Prostate gland (tissue), 2 donors: ENCODE measurements at regions not wholly inside any gene's neighbourhood (a gene's known extent, or its start where the extent isn't known, plus 50 kb on each side); places are given as distances from the start of the nearest gene placed in this dataset.

Experiments used
- DNase-seq: peaks from one replicate; pipeline ENCODE4 v3.0.0-alpha.2; 2019; ENCODE audit warnings: low spot score
- H3K27ac ChIP-seq, 2 donors: fragments of 200-600 bp; sonication (generic); 2 replicates each; pipeline ENCODE4 v1.5.1; 2017 to 2019
- H3K27me3 ChIP-seq: fragments of 200-600 bp; sonication (generic); replicated peaks from 2 replicates; pipeline ENCODE4 v1.5.1; 2019; ENCODE audit not compliant: insufficient read depth
- H3K36me3 ChIP-seq, 2 donors: fragments of 200-600 bp; sonication (generic); 1 replicate in 1 of 2; 2 replicates in 1 of 2; pipeline versions ENCODE4 v1.5.1 to v1.8.1; 2017 to 2019
- H3K4me1 ChIP-seq: fragments of 200-600 bp; sonication (generic); replicated peaks from 2 replicates; pipeline ENCODE4 v1.5.1; 2019
- H3K4me3 ChIP-seq, 2 donors: fragments of 200-600 bp; sonication (generic); 2 replicates each; pipeline ENCODE4 v1.5.1; 2017 to 2019
- H3K9me3 ChIP-seq: fragments of 200-600 bp; sonication (generic); 2 replicates; pipeline ENCODE4 v1.5.1; 2017
- CTCF ChIP-seq, 4 experiments: fragments of 200-600 bp in 2 of 4; fragments of 450-650 bp in 2 of 4; sonication (generic) in 2 of 4; IDR thresholded peaks; 1 replicate in 3 of 4; 2 replicates in 1 of 4; pipeline ENCODE4 v1.5.1; 2016 to 2019; ENCODE audit warnings: antibody characterized with exemption in 4 of 4, mild to moderate bottlenecking in 2 of 4, moderate library complexity in 2 of 4
- POLR2A ChIP-seq: fragments of 450-650 bp; IDR thresholded peaks from one replicate; pipeline ENCODE4 v1.6.1; 2016; ENCODE audit warnings: antibody characterized with exemption, mild to moderate bottlenecking
- POLR2AphosphoS5 ChIP-seq: sonication (generic); formaldehyde crosslinking; IDR thresholded peaks from one replicate; pipeline ENCODE4 v1.6.1; 2017; ENCODE audit warnings: antibody characterized with exemption
- WGBS: methylation state at CpG from one replicate; pipeline ENCODE4 v1.1.5; 2018; 5-methylcytosine and 5-hydroxymethylcytosine counted together
- intact Hi-C: fragments of 100-400 bp; cut with DNase I; formaldehyde crosslinking; loops from one replicate; pipeline ENCODE4 v1.14.2; 2022

GRCh38 chr6:106005013-106005412 lies 81.1 kb upstream of the PRDM1 start:
- H3K27me3 ChIP-seq, result no peaks in the 10 kb centered on the region
- TF ChIP-seq POLR2A (no peak), CTCF (IDR thresholded peaks at IDR 0.05) (no peak), POLR2AphosphoS5 (no peak)
- WGBS, result 93% methylated on average over 1 of the region's 1 CpG
- H3K4me1 ChIP-seq, result no peaks in the 10 kb centered on the region
- DNase-seq, result no peak
- intact Hi-C loops, result no loop called here
- no peak overlapping the region for H3K4me3 ChIP-seq
- H3K36me3 ChIP-seq, result no peaks in the 10 kb centered on the region
- H3K27ac ChIP-seq, result no peak overlapping the region
- H3K9me3 ChIP-seq, result no peaks in the 10 kb centered on the region

DNA sequence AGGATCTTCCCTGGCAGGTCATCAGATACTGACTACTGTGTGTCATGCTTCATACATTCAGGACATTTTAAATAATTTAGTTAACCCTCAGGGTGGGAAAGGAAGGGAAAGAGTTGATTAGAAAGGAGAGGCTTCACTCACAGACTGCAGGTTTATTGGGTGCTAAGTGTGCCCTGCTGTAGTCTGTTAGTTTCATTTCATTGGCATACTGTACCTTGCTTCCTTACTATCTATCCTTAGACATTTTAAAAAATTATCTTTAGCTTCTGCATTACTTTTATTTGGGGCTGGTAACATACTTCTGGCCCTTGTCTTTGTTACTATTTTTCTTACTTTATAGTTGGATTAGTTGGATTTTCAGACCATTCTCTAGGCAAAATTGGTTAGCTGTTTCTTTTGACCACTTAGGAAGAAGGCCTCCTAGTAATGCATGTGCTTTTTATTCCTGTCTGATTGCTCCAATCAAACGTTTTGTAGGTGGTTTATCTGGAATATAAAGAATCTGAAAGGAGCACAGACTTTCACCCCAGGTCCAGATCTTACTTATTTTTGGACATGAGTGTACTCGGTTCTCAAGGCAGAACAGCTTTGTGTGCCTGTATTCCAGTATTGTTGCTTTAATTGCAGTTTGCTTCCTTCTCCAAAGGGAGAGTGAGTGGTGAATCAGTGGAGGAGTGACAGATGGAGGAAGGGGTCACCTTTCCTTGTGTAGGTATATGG lies 82.7 kb upstream of the PRDM1 start:
- H3K36me3 ChIP-seq, result no peaks in the 10 kb centered on the region
- no peak for DNase-seq
- no peaks in the 10 kb centered on the region for H3K27me3 ChIP-seq
- WGBS, result 40% methylated on average over 2 of the region's 2 CpGs
- intact Hi-C loops, result no loop called here
- TF ChIP-seq CTCF (IDR thresholded peaks at IDR 0.05), result no peak
- TF ChIP-seq POLR2A, result no peak
- TF ChIP-seq POLR2AphosphoS5, result no peak
- H3K4me1 ChIP-seq, result no peaks in the 10 kb centered on the region
- no peak overlapping the region for H3K27ac ChIP-seq
- H3K4me3 ChIP-seq, result no peak overlapping the region
- H3K9me3 ChIP-seq, result no peaks in the 10 kb centered on the region

DNA sequence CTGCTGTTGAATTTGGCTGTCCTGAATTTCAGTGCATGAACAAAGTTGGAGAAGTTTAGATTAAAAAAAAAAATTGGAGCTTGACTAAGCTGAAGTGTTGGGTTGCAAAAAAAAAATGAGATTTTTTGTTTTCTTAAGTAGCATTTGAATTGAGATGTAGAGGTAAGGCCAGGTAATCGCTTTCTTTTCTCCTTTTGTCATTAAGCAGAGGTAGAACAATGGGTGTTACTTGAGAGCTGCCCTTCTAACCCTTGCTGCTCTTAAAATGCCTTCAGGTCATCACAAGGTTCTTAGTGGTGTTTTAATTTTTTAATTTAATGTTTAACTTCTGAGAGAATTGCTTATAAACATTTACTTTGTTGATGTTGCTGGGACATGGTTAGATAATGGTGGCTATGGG lies 84.1 kb upstream of the PRDM1 start:
- H3K4me1 ChIP-seq, result no peaks in the 10 kb centered on the region
- intact Hi-C loops, result no loop called here
- no peak overlapping the region for H3K27ac ChIP-seq
- no peak overlapping the region for H3K4me3 ChIP-seq
- 72% methylated on average over 1 of the region's 1 CpG for WGBS
- no peak for TF ChIP-seq CTCF (IDR thresholded peaks at IDR 0.05)
- no peak for TF ChIP-seq POLR2A
- no peak for TF ChIP-seq POLR2AphosphoS5
- no peaks in the 10 kb centered on the region for H3K9me3 ChIP-seq
- H3K36me3 ChIP-seq, result no peaks in the 10 kb centered on the region
- DNase-seq, result no peak
- H3K27me3 ChIP-seq, result no peaks in the 10 kb centered on the region

GRCh38 chr6:106000935-106001334 lies 85.2 kb upstream of the PRDM1 start:
- Histone ChIP-seq H3K27ac (no peak overlapping the region), H3K4me1 (no peaks in the 10 kb centered on the region), H3K4me3 (no peak overlapping the region), H3K36me3 (no peaks in the 10 kb centered on the region), H3K9me3 (no peaks in the 10 kb centered on the region), H3K27me3 (no peaks in the 10 kb centered on the region)
- no peak for DNase-seq
- no peak for TF ChIP-seq POLR2A
- no peak for TF ChIP-seq CTCF (IDR thresholded peaks at IDR 0.05)
- TF ChIP-seq POLR2AphosphoS5, result no peak
- intact Hi-C loops, result no loop called here
- WGBS, result 97% methylated on average over 2 of the region's 2 CpGs

GRCh38 chr6:105997482-105997881 lies 88.7 kb upstream of the PRDM1 start:
- no peak for DNase-seq
- H3K4me3 ChIP-seq, result no peak overlapping the region
- no peaks in the 10 kb centered on the region for H3K9me3 ChIP-seq
- H3K4me1 ChIP-seq, result no peaks in the 10 kb centered on the region
- WGBS, result 83% methylated on average over 4 of the region's 4 CpGs
- no peaks in the 10 kb centered on the region for H3K27me3 ChIP-seq
- H3K36me3 ChIP-seq, result no peaks in the 10 kb centered on the region
- no peak overlapping the region for H3K27ac ChIP-seq
- TF ChIP-seq POLR2AphosphoS5 (no peak), POLR2A (no peak), CTCF (IDR thresholded peaks at IDR 0.05) (no peak)
- intact Hi-C loops, result no loop called here
